ENCODE measurements at regions not wholly inside any gene's neighbourhood (a gene's known extent, or its start where the extent isn't known, plus 50 kb on each side); places are given as distances from the start of the nearest gene placed in this dataset.
"Not testable (repeated sequence)": the region's sequence is repeated elsewhere in the genome, so short reads cannot be mapped to it uniquely, and the experiment has no call there.

GRCh38 chr14:29982171-29982570 is 54.5 kb upstream of the PRKD1 start:
- DNase-seq = no peak

- DNase-seq = no peak
These were observed 55.3 kb upstream of the PRKD1 start for GRCh38 chr14:29982993-29983392.

DNA sequence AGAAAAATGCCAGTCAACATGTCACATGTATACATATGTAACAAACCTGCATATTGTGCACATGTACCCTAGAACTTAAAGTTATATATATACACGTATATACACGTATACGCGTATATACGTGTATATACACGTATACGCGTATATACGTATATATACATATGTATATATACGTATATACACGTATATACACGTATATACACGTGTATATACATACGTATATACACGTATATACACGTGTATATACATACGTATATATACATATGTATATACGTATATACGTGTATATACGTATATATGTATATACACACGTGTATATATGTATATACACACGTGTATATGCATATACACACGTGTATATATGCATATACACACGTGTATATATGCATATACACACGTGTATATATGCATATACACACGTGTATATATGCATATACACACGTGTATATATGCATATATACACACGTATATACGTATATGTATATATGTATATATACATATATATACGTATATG is 62.8 kb upstream of the PRKD1 start:
- DNase-seq = not testable (repeated sequence)

DNA sequence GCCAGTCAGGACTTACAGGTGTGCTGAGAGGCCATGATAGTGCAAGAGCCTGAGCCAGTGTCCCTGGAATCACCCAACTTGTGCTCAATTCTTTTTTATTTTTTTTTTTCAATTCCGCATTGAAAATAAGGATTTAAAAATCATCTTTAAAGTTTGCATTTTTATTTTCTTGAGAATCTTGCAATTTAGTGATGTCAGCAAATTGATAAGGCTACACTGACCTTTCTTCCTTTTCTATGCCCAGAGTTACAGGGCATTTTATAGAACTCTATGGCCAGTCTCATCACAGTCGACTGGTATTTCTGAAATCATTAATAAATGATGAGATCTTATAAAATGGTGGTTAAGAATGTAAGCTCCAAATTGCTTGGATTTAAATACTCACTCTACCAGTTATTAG is 63.3 kb upstream of the PRKD1 start:
- no peak for DNase-seq

- DNase-seq = no peak
These were observed 65.5 kb upstream of the PRKD1 start for GRCh38 chr14:29993143-29993542.

DNA sequence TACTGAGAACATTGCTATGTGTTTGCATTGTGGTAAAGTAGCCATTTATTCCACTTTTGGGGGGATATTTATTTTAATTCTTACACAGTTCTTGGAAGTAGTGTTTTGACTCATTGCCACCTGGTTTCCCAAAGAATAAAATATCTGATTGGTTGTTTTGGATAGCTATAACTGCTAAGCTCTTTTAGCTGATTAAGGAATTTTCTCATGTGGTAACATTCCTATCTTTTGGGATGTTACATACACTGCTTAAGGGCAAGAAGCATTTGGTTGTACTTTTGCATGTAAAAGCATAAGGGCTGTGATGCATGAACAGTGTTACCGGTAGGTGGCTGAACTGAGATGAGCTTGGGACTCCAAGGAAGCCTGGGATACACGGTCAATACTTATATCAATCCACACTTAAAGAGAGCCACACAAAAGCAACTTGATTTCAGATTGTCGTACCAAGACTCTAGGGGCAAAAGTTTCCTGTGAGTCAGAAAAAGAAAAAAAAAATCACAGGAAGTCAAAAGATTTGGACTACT is 71.4 kb upstream of the PRKD1 start:
- no peak for DNase-seq

DNA sequence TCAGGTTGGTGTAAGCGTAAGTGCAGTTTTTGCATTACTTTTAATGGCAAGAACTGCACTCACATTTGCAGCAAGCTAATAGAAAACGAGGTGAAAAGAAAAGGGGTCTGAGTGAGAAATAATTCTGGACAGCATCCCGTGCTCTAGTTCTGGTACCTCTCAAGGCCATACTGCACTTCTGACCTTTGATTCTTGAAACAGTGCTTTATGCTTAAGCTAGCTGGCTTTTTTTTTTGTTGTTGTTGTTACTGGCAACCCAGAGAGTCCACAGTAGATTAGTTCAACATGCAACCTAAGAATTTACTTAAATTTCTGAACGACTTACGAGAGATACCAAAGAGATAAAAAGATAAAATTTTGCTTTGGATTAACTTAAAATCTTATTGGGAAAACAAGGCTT is 75.2 kb upstream of the PRKD1 start:
- DNase-seq = no peak

DNA sequence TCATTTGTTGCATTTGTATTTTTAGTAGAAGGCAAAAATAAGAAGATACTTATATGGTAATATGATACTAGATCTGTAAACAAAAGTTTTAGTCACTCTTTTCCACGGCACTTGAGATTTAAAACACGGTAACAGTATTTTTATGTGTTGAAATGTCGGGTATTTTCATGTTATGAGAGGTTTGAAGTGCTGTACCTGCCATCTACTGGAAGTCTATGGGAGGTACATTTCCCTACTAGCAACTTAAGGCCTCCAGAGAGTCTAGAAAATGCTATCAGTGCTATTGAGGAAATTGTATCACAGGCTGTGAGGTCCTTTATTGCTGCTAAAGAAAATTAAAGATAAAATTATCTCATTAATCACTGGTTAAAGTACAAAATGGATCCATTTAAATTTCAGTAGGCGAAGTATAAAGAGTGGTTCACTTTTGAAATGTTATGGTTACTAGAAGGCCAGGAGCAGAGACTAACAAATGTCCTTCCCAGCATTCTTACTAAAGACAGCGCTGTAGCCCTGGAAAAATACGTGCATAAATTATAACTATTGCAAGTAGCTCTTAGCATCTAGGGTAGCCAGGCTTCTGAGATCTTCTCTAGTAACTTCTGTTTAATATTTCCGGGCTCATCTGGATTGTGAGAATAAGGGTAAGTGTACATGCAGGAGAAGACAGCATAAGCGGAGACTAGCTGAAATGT is 77.6 kb upstream of the PRKD1 start:
- DNase-seq = no peak

- no peak for DNase-seq
These were observed 79.0 kb upstream of the PRKD1 start for GRCh38 chr14:30006695-30007094.

DNA sequence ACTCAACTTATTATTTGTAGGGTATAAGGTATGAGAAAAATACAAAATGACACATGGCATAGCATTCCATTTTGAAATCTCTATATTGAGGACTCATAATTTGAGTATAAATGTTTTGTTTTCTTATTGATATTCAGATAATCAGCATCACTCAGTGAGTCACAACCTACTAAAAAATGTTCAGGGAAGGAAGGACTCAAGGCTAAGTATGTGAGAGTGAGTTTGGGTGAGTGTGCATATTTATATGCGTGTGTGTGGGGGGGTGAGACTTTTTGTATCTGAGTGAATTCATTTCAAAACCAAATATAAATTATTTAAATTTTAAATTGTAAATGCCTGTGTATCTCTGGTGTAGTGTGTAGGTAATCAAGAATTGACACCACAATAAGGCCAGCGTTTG is 87.8 kb upstream of the PRKD1 start:
- DNase-seq = no peak

GRCh38 chr14:30016002-30016401 is 88.4 kb upstream of the PRKD1 start:
- no peak for DNase-seq

DNA sequence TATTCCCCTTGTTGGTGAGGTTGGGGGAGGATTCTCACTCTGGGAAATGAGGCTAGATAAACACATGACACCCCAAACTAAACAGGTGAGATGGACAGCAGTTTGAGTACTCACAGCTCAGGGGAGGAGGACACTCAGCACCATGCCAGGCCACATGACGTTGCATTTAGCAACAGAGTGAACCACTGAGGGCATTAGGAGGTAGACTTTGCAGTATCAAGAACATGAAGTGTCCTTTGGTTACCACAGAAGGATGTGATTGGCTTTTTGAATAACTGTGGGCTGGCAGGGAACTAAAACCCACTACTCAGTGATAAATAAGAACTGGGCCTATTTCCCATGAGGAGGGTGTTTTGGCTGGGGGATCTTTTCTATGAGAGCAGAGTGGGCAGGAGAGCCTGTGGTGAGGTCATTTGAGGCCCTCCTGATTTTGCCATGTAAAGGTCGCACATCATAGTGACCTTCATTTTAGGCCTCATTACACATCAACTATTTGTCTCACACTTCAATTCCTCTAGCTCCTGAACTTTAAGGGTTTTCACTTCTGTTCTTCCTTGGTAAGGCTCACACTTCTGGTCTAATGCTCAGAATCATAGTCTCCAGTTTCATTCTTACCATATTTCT is 89.8 kb upstream of the PRKD1 start:
- DNase-seq = no peak

- DNase-seq = no peak
These were observed 92.6 kb upstream of the PRKD1 start for GRCh38 chr14:30020271-30020670.

GRCh38 chr14:30020687-30021086 is 93.0 kb upstream of the PRKD1 start:
- no peak for DNase-seq

DNA sequence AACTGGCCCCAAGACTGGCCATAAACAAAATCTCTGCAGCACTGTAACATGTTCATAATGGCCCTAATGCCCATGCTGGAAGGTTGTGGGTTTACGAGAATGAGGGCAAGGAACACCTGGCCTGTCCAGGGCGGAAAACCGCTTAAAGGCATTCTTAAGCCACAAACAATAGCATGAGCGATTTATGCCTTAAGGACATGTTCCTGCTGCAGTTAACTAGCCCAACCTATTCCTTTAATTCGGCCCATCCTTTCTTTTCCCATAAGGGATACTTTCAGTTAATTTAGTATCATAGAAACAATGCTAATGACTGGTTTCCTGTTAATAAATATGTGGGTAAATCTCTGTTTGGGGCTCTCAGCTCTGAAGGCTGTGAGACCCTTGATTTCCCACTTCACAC is 95.7 kb upstream of the PRKD1 start:
- DNase-seq = not testable (repeated sequence)

- no peak for DNase-seq
These were observed 106.5 kb upstream of the PRKD1 start for GRCh38 chr14:30034152-30034551.

DNA sequence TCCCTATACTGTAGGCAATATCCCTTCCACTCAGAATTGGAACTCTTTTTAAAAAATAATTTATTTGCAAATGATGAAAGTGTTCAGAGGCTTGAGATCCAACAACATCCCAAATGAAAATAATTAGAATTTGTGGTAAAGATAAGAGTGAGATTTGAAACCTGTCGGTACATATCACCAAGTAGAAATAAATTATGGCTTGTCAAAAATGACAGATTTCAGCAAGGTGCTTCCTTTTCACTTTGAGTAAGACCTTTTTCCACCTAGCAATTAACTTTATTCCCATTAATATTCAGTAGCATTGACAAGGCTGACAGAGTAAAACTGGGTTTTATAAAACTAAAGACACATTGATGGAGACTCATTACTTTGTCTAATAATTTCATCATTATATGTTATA is 107.7 kb upstream of the PRKD1 start:
- no peak for DNase-seq

GRCh38 chr14:30045720-30046119 is 118.1 kb upstream of the PRKD1 start:
- DNase-seq = no peak

- DNase-seq = no peak
These were observed 125.5 kb upstream of the PRKD1 start for GRCh38 chr14:30053103-30053502.

GRCh38 chr14:30054201-30054600 is 126.6 kb upstream of the PRKD1 start:
- DNase-seq = no peak

DNA sequence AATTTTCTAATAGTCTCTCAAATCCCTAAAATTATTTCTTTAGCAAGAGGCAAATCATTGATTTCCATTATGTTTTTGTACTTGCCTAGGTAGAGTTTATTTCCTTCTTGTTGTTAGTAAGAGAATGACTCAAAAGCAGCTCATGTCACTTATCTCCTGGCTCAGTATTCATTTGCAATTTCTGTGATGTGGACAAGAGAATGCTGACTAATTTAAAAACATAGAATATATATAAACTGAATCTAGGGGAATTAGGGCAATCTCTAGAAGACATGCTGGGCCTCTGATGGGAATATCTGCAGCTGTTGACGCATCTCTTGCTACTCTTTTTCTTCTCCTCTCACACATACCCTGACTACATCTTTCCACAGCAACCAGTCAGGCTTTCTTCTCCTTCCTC is 130.8 kb upstream of the PRKD1 start:
- no peak for DNase-seq

GRCh38 chr14:30063746-30064145 is 136.1 kb upstream of the PRKD1 start:
- DNase-seq = no peak

DNA sequence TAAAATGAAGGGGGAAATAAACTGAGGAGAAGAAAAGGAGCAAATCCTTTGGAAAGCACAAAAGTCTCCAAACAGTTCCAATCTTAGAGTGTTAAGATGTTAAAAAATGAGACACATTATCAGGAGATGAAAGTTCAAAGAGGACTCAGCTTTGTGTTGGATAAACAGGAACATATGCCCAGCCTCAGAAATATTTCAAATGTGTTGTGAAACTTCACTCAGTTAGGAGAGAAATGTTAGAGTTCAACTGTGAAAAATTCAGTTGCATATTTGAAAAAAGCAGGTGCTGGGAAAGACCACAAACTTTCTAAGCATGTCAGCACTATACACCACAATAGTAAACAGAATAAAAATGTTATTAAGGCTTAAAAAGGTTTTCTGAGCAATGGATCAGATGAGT is 136.8 kb upstream of the PRKD1 start:
- no peak for DNase-seq

DNA sequence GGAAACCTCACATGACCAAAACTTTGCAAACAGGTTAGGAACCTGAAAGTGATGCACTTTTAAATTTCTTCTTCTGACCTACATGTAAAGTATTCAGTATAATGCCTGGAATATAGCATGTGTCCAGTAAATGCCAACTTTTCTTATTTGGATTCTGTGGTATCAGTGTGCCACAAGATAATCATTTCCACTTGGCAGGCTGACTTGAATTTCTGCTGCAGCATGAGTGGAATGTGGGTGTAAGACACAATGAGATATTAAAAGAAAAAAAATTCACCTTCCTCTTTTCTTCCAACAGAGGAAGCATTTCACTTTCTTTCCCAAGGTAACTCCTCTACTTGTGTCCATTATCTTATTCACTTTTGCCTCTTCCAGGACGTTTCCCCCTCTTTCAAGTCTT is 141.9 kb upstream of the PRKD1 start:
- DNase-seq = no peak

GRCh38 chr14:30072454-30072853 is 144.8 kb upstream of the PRKD1 start:
- DNase-seq = not testable (repeated sequence)
